Astrocyte (in vitro differentiated cells and primary cell): ENCODE measurements at regions not wholly inside any gene's neighbourhood (a gene's known extent, or its start where the extent isn't known, plus 50 kb on each side); places are given as distances from the start of the nearest gene placed in this dataset.

Source experiments
- DNase-seq: peaks from one replicate; pipeline ENCODE4 v3.0.0-alpha.2; 2010; ENCODE audit warnings: low read depth
- FAIRE-seq: peaks from 2 replicates; lab custom pipeline; 2011; peaks lifted over from hg19 to GRCh38; lab: Jason Lieb, UNC
- H2AFZ ChIP-seq: 2 replicates; pipeline ENCODE4 v1.6.0; 2012; ENCODE audit warnings: low read depth, low read length, inconsistent platforms
- H3K27ac ChIP-seq: 2 replicates; pipeline ENCODE4 v1.5.1; 2011; ENCODE audit warnings: low read depth, low read length, inconsistent platforms
- H3K27me3 ChIP-seq: 2 replicates; pipeline ENCODE4 v1.6.0; 2011; ENCODE audit warnings: low read length, inconsistent platforms; ENCODE audit not compliant: insufficient read depth
- H3K36me3 ChIP-seq: 2 replicates; pipeline ENCODE4 v1.5.1; 2011; ENCODE audit warnings: low read length, inconsistent platforms; ENCODE audit not compliant: insufficient read depth
- H3K4me1 ChIP-seq: 2 replicates; pipeline ENCODE4 v1.5.1; 2011; ENCODE audit warnings: low read length, inconsistent platforms; ENCODE audit not compliant: insufficient read depth
- H3K4me2 ChIP-seq: 2 replicates; pipeline ENCODE4 v1.6.0; 2012; ENCODE audit warnings: low read length, inconsistent platforms
- H3K4me3 ChIP-seq: 2 replicates; pipeline ENCODE4 v1.5.1; 2011; ENCODE audit warnings: low read depth, mild to moderate bottlenecking, low read length, inconsistent platforms; ENCODE audit not compliant: insufficient read depth
- H3K79me2 ChIP-seq: 2 replicates; pipeline ENCODE4 v1.6.0; 2012; ENCODE audit warnings: mild to moderate bottlenecking, low read length, inconsistent platforms; ENCODE audit not compliant: insufficient read depth
- H3K9ac ChIP-seq: 2 replicates; pipeline ENCODE4 v1.6.0; 2012; ENCODE audit warnings: mild to moderate bottlenecking, low read length, inconsistent platforms
- H3K9me3 ChIP-seq: 2 replicates; pipeline ENCODE4 v1.5.1; 2012; ENCODE audit warnings: low read depth, mild to moderate bottlenecking, low read length, inconsistent platforms; ENCODE audit not compliant: insufficient read depth
- H4K20me1 ChIP-seq: 2 replicates; pipeline ENCODE4 v1.6.0; 2012; ENCODE audit warnings: low read length, inconsistent platforms; ENCODE audit not compliant: insufficient read depth
- H3K27ac Mint-ChIP-seq: one replicate; pipeline ENCODE4 v1.8.0; 2021; ENCODE audit warnings: mild to moderate bottlenecking, mixed read lengths; ENCODE audit not compliant: unreplicated experiment
- H3K27me3 Mint-ChIP-seq: one replicate; pipeline ENCODE4 v1.8.0; 2021; ENCODE audit warnings: low read depth, mixed read lengths; ENCODE audit not compliant: unreplicated experiment
- H3K36me3 Mint-ChIP-seq: one replicate; pipeline ENCODE4 v1.8.0; 2021; ENCODE audit warnings: low read depth, mixed read lengths; ENCODE audit not compliant: unreplicated experiment
- H3K4me1 Mint-ChIP-seq: one replicate; pipeline ENCODE4 v1.8.0; 2021; ENCODE audit warnings: low read depth, mixed read lengths; ENCODE audit not compliant: unreplicated experiment
- H3K4me3 Mint-ChIP-seq: one replicate; pipeline ENCODE4 v1.8.0; 2021; ENCODE audit warnings: mild to moderate bottlenecking, moderate library complexity, mixed read lengths; ENCODE audit not compliant: unreplicated experiment
- H3K9me3 Mint-ChIP-seq: one replicate; pipeline ENCODE4 v1.8.0; 2021; ENCODE audit warnings: mild to moderate bottlenecking, mixed read lengths; ENCODE audit not compliant: unreplicated experiment
- EZH2 ChIP-seq: IDR thresholded peaks from 2 replicates; pipeline ENCODE4 v1.6.1; 2012; ENCODE audit warnings: mild to moderate bottlenecking, low read length, inconsistent platforms; ENCODE audit not compliant: insufficient read depth
- TF ChIP-seq, protein P1 (sequence below): IDR thresholded peaks from 2 replicates; pipeline ENCODE4 v1.5.1; 2011; ENCODE audit warnings: low read depth, mild to moderate bottlenecking, inconsistent platforms, low read length, moderate library complexity; ENCODE audit not compliant: insufficient read depth

DNA sequence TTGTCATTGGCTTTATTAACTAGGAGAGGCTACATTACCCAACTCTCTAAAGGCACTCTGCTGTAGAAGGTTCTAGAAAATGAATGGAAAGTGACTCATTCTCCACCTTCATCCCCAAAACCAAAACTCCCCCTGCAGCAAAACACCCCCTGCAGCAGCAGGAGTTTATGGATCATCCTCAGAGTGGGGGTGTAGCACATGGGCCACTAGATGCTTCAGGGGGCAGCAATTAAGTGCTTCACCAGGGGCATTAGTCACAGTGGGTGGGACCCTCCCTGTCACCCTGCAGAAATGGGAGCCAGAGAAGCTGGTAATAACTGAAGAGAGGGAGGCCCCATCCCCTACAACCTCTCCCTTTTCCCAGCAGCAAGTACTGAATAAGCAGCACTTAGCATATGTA, 64.5 kb upstream of the MED4 start:
- peak; percentile 14 for DNase-seq
- H3K9me3 Mint-ChIP-seq = no peaks in the 10 kb centered on the region
- Histone ChIP-seq H3K27me3 (no peaks in the 10 kb centered on the region), H3K4me2 (peak overlapping the region; percentile 34), H3K27ac (no peak overlapping the region), H3K9me3 (no peaks in the 10 kb centered on the region), H3K4me1 (peaks cover 30% of the 10 kb centered on the region), H2AFZ (no peak overlapping the region), H3K36me3 (no peaks in the 10 kb centered on the region), H3K9ac (no peak overlapping the region), H3K4me3 (no peak overlapping the region), H4K20me1 (no peaks in the 10 kb centered on the region), H3K79me2 (no peaks in the 10 kb centered on the region)
- H3K27ac Mint-ChIP-seq = no peak overlapping the region
- peaks cover 28% of the 10 kb centered on the region for H3K4me1 Mint-ChIP-seq
- no peak overlapping the region for H3K4me3 Mint-ChIP-seq
- no peaks in the 10 kb centered on the region for H3K27me3 Mint-ChIP-seq
- FAIRE-seq = no peak
- TF ChIP-seq, protein P1, sequence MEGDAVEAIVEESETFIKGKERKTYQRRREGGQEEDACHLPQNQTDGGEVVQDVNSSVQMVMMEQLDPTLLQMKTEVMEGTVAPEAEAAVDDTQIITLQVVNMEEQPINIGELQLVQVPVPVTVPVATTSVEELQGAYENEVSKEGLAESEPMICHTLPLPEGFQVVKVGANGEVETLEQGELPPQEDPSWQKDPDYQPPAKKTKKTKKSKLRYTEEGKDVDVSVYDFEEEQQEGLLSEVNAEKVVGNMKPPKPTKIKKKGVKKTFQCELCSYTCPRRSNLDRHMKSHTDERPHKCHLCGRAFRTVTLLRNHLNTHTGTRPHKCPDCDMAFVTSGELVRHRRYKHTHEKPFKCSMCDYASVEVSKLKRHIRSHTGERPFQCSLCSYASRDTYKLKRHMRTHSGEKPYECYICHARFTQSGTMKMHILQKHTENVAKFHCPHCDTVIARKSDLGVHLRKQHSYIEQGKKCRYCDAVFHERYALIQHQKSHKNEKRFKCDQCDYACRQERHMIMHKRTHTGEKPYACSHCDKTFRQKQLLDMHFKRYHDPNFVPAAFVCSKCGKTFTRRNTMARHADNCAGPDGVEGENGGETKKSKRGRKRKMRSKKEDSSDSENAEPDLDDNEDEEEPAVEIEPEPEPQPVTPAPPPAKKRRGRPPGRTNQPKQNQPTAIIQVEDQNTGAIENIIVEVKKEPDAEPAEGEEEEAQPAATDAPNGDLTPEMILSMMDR = no peak
- TF ChIP-seq EZH2 = no peak
- H3K36me3 Mint-ChIP-seq = no peaks in the 10 kb centered on the region

DNA sequence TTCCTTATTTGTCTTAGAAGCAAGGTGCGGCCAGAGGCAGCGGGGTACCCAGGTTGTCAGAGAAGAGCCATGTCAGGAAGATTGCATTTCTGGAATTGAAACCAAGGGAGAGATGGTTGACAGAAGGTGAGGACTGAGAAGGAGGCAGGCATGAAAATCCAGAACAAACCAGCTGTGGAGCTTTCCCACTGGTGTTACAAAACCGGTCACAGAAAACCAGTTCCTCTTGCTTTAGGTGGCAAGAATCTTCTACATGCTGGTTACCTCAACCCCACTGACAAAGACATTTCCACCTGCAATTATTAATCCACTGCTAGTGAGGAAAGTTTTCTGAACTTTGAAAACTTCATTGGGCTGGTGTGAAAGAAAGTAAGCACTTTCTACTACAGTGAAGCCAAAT, 64.0 kb upstream of the MED4 start:
- H3K27me3 Mint-ChIP-seq = no peaks in the 10 kb centered on the region
- H3K4me1 Mint-ChIP-seq = peaks cover 28% of the 10 kb centered on the region
- Histone ChIP-seq H3K36me3 (no peaks in the 10 kb centered on the region), H3K4me2 (no peak overlapping the region), H3K9ac (no peak overlapping the region), H3K9me3 (no peaks in the 10 kb centered on the region), H3K4me3 (no peak overlapping the region), H3K27ac (no peak overlapping the region), H3K4me1 (peaks cover 30% of the 10 kb centered on the region), H2AFZ (no peak overlapping the region), H3K79me2 (no peaks in the 10 kb centered on the region), H4K20me1 (no peaks in the 10 kb centered on the region), H3K27me3 (no peaks in the 10 kb centered on the region)
- no peaks in the 10 kb centered on the region for H3K36me3 Mint-ChIP-seq
- H3K27ac Mint-ChIP-seq = no peak overlapping the region
- no peak for DNase-seq
- FAIRE-seq = no peak
- H3K9me3 Mint-ChIP-seq = no peaks in the 10 kb centered on the region
- no peak overlapping the region for H3K4me3 Mint-ChIP-seq
- TF ChIP-seq EZH2 = no peak
- TF ChIP-seq, protein P1 = no peak

DNA sequence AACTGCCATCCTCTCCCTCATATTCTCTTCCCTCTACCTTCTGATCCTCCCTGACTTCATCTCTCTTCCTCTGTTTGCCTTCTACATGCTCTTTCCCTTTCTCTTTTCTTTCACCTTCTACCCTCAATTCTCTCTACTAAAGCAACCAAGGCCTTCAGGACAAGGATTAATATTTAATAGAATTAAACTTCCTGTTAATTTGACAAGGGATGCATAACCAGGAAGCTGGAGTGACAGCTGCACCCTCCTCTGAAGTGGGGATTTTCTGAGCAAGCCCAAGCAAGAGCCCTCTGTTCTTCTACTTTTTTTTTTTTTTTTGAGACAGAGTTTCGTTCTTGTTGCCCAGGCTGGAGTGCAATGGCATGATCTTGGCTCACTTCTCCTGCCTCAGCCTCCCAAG, 63.4 kb upstream of the MED4 start:
- H3K4me3 Mint-ChIP-seq = no peak overlapping the region
- Histone ChIP-seq H3K4me3 (no peak overlapping the region), H2AFZ (no peak overlapping the region), H3K79me2 (no peaks in the 10 kb centered on the region), H3K36me3 (no peaks in the 10 kb centered on the region), H3K27ac (no peak overlapping the region), H3K27me3 (no peaks in the 10 kb centered on the region), H4K20me1 (no peaks in the 10 kb centered on the region), H3K9me3 (no peaks in the 10 kb centered on the region), H3K9ac (no peak overlapping the region), H3K4me1 (peaks cover 30% of the 10 kb centered on the region), H3K4me2 (no peak overlapping the region)
- H3K27ac Mint-ChIP-seq = no peak overlapping the region
- H3K4me1 Mint-ChIP-seq = peaks cover 28% of the 10 kb centered on the region
- H3K36me3 Mint-ChIP-seq = no peaks in the 10 kb centered on the region
- DNase-seq = no peak
- H3K9me3 Mint-ChIP-seq = no peaks in the 10 kb centered on the region
- no peaks in the 10 kb centered on the region for H3K27me3 Mint-ChIP-seq
- TF ChIP-seq, protein P1 = no peak
- no peak for TF ChIP-seq EZH2
- no peak for FAIRE-seq
